ENCODE measurements at regions not wholly inside any gene's neighbourhood (a gene's known extent, or its start where the extent isn't known, plus 50 kb on each side); places are given as distances from the start of the nearest gene placed in this dataset.

DNA sequence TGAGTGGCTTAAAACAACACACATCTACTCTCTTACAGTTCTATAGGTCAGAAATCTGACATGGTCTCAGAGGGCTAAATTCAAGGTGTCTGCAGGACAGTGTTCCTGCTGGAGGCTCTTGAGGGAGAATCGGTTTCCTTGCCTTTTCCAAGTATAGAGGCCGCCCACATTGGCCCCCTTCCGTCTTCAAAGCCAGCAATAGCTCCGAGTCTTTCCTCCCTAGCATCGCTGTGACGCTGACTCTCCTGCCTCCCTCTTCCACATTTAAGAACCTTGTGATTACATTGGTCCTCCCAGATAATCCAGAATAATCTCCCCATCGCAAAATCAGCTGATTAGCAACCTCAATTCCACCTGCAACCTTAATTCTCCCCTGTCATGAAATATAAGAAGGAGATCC is 81.3 kb upstream of the IER5L start:
- Histone ChIP-seq H3K36me3 (ENCODE audit: control insufficient read depth, insufficient read depth, low read length) (no peaks in the 10 kb centered on the region), H3K27me3 (ENCODE audit: control insufficient read depth, insufficient read depth, low read length) (no peaks in the 10 kb centered on the region), H3K9me3 (ENCODE audit: control insufficient read depth in 2 of 2, low read length in 2 of 2) (no peaks in the 10 kb centered on the region), H3K4me3 (ENCODE audit: low read depth, low read length) (peak overlapping the region; percentile 79), H3K27ac (ENCODE audit: insufficient read depth, low read length, poor library complexity, severe bottlenecking) (no peak overlapping the region), H3K4me1 (ENCODE audit: control insufficient read depth, insufficient read depth, low read length, poor library complexity, severe bottlenecking) (peaks cover 18% of the 10 kb centered on the region)
- Mint-ChIP-seq H3K36me3 (no peaks in the 10 kb centered on the region), H3K4me3 (peak overlapping the region; percentile 70 to 84 (median 78)), H3K4me1 (peaks cover 0 to 35% (median 21%) of the 10 kb centered on the region in 4 donors), H3K27ac (peak overlapping the region in 2 of 3 donors; percentile 82 to 94), H3K27me3 (peaks cover 64% of the 10 kb centered on the region), H3K9me3 (peaks cover 0 to 2% (median 0%) of the 10 kb centered on the region in 7 donors)
- ATAC-seq (ENCODE audit: low read depth in 2 of 2) (no peak), DNase-seq (no peak)

DNA sequence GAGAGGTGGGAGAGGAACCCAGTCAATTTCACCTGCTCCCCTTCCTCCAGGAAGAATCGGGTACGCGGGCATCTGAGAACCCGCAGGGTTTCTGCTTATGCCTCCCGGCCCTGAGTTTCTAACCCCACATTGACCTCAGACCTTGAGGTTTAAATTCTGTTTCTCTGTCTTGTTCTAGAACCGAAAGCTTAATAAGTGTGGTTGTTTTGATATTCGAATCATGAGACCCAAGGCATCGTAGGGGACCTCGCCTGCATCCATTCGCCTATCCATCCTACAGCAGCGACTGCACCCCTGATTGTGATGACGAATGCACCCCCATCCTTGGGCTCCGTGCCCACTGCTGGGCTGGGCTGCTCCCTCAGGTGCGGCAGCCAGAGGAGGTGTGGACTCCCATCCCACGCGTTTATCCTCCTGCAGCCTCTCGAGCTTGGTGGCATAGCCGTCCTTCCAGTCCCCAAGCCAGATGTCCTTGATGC is 80.8 kb upstream of the IER5L start:
- Histone ChIP-seq H3K9me3 (ENCODE audit: control insufficient read depth in 2 of 2, low read length in 2 of 2) (no peaks in the 10 kb centered on the region), H3K36me3 (ENCODE audit: control insufficient read depth, insufficient read depth, low read length) (no peaks in the 10 kb centered on the region), H3K27me3 (ENCODE audit: control insufficient read depth, insufficient read depth, low read length) (no peaks in the 10 kb centered on the region), H3K4me3 (ENCODE audit: low read depth, low read length) (peak overlapping the region; percentile 79), H3K4me1 (ENCODE audit: control insufficient read depth, insufficient read depth, low read length, poor library complexity, severe bottlenecking) (peaks cover 18% of the 10 kb centered on the region), H3K27ac (ENCODE audit: insufficient read depth, low read length, poor library complexity, severe bottlenecking) (no peak overlapping the region)
- ATAC-seq (ENCODE audit: low read depth in 2 of 2) = peak in 1 of 2 donors; percentile 32
- H3K4me1 Mint-ChIP-seq = peaks cover 0 to 35% (median 21%) of the 10 kb centered on the region in 4 donors
- H3K36me3 Mint-ChIP-seq = no peaks in the 10 kb centered on the region
- H3K27me3 Mint-ChIP-seq = peaks cover 68% of the 10 kb centered on the region
- H3K4me3 Mint-ChIP-seq = peak overlapping the region; percentile 68 to 84 (median 75)
- peak overlapping the region; percentile 62 to 94 (median 82) for H3K27ac Mint-ChIP-seq
- peaks cover 0 to 2% (median 0%) of the 10 kb centered on the region in 7 donors for H3K9me3 Mint-ChIP-seq
- peak in 2 of 3 donors; percentile 40 to 43 for DNase-seq

DNA sequence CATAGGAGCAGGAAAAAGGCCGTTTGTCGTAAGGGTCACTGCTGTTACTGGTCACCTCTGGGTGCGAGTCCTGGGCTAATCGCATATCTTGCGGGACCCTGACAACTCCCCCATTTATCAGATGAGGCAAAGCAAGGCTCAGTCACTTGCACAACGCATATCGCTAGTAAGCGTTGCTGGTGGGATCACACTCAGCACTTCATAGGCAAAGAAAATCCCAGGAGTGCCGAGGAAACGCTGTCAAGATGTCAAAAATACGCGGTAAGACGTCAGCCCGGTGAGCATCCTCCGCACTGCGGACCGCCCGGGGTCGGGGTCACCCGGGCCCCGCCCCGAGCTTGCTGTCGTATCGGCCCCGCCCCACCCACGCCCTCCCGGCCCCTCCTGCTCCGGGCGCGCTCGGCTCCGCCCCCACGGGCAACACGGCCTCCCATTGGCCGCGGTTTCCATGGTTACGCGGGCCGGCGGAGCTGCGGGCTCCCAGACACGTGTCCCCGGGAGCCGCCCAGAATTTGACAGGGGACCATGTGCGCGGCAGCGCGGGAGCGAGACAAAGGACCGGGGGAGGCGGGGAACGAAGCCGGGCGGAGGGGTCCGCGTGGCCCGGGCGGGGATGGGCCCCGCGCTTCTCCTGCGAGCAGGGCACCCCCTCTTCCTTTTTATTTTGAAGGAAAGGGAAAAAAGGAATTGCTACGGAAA is 80.2 kb upstream of the IER5L start:
- Mint-ChIP-seq H3K9me3 (peaks cover 0 to 2% (median 0%) of the 10 kb centered on the region in 7 donors), H3K4me1 (peaks cover 0 to 35% (median 21%) of the 10 kb centered on the region in 4 donors), H3K27ac (peak overlapping the region in 1 of 3 donors; percentile 62), H3K27me3 (peaks cover 68% of the 10 kb centered on the region), H3K4me3 (peak overlapping the region; percentile 63 to 84 (median 75)), H3K36me3 (no peaks in the 10 kb centered on the region)
- Histone ChIP-seq H3K27me3 (ENCODE audit: control insufficient read depth, insufficient read depth, low read length) (no peaks in the 10 kb centered on the region), H3K27ac (ENCODE audit: insufficient read depth, low read length, poor library complexity, severe bottlenecking) (no peak overlapping the region), H3K4me1 (ENCODE audit: control insufficient read depth, insufficient read depth, low read length, poor library complexity, severe bottlenecking) (peaks cover 18% of the 10 kb centered on the region), H3K36me3 (ENCODE audit: control insufficient read depth, insufficient read depth, low read length) (no peaks in the 10 kb centered on the region), H3K4me3 (ENCODE audit: low read depth, low read length) (peak overlapping the region; percentile 79), H3K9me3 (ENCODE audit: control insufficient read depth in 2 of 2, low read length in 2 of 2) (no peaks in the 10 kb centered on the region)
- DNase-seq (peak; percentile 84 to 88 (median 84)), ATAC-seq (ENCODE audit: low read depth in 2 of 2) (peak; percentile 87 to 93)

DNA sequence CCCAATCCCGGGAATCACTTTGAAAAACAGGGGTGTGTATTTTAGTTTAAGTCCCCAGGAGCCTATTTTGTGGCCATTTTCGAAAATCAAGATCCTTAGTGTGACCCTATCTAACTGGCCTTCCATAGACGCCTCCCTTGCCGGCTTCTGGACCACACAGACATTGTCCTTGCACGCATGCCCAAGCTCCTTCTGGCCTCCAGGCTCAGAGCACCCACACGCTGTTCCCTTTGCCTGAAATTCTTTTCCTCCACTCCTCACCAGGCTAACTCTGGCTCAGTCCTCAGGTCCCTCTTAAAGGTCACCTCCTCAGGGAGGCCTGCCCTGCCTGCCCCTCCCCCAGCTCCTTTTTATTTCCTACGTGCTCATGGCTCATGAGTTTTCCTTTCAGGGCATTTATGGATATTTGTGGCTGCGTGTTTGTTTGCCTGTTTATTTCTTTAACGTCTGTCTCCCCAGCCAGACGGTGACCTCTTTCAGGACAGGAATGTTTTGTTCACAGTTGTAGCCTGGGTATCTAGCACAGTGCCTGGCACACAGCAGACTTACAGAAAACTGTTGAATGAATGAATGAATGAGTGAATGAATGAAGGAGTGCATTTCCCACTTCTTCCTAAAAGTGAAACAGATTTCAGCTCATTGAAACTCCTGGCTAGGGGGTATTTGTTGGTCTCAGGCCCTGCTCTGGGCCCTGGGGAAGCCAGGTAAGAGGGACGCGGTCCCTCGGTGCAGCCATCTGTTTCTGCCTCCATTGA is 79.1 kb upstream of the IER5L start:
- Mint-ChIP-seq H3K27me3 (peaks cover 62% of the 10 kb centered on the region), H3K9me3 (peaks cover 0 to 2% (median 0%) of the 10 kb centered on the region in 7 donors), H3K27ac (no peak overlapping the region), H3K4me1 (peaks cover 0 to 35% (median 22%) of the 10 kb centered on the region in 4 donors), H3K4me3 (no peak overlapping the region), H3K36me3 (no peaks in the 10 kb centered on the region)
- Histone ChIP-seq H3K27ac (ENCODE audit: insufficient read depth, low read length, poor library complexity, severe bottlenecking) (no peak overlapping the region), H3K9me3 (ENCODE audit: control insufficient read depth in 2 of 2, low read length in 2 of 2) (no peaks in the 10 kb centered on the region), H3K27me3 (ENCODE audit: control insufficient read depth, insufficient read depth, low read length) (no peaks in the 10 kb centered on the region), H3K36me3 (ENCODE audit: control insufficient read depth, insufficient read depth, low read length) (no peaks in the 10 kb centered on the region), H3K4me3 (ENCODE audit: low read depth, low read length) (no peak overlapping the region), H3K4me1 (ENCODE audit: control insufficient read depth, insufficient read depth, low read length, poor library complexity, severe bottlenecking) (peaks cover 18% of the 10 kb centered on the region)
- DNase-seq = no peak
- no peak for ATAC-seq (ENCODE audit: low read depth in 2 of 2)

DNA sequence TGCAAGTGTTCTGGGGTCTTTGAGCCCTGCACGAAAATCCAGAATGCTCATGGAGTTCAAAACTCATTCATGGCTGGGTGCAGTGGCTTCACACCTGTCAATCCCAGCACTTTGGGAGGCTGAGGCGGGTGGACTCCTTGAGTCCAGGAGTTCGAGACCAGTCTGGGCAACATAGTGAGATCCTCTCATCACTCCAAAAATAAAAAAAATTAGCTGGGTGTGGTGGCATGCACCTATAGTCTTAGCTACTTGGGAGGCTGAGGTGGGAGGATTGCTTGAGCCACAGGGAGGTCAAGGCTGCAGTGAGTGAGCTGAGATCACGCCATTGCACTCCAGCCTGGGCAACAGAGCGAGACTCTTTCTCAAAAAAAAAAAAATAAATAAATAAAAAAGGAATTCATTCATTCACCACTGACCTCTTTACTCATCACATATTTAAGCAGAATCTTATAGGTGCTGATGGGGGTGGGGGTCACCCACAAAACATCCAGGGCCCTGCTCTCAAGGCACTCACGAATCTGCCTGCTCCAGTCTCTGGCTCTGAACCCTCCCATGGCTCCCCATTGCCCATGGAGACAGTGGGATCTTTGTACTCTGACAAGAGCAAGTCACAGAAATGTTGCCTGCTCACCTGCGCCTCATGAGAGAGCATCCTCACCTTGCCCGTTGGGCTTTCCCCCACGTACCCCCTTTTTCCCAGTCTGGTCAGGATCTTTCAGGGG is 76.7 kb upstream of the IER5L start:
- peaks cover 50% of the 10 kb centered on the region for H3K27me3 Mint-ChIP-seq
- ATAC-seq (ENCODE audit: low read depth in 2 of 2) = no peak
- H3K27ac Mint-ChIP-seq = peak overlapping the region in 1 of 3 donors; percentile 34
- DNase-seq = no peak
- peaks cover 18% of the 10 kb centered on the region for H3K4me1 ChIP-seq (ENCODE audit: control insufficient read depth, insufficient read depth, low read length, poor library complexity, severe bottlenecking)
- H3K36me3 Mint-ChIP-seq = peaks cover 4% of the 10 kb centered on the region
- no peak overlapping the region for H3K4me3 Mint-ChIP-seq
- H3K4me3 ChIP-seq (ENCODE audit: low read depth, low read length) = no peak overlapping the region
- H3K9me3 ChIP-seq (ENCODE audit: control insufficient read depth in 2 of 2, low read length in 2 of 2) = no peaks in the 10 kb centered on the region
- H3K9me3 Mint-ChIP-seq = peaks cover 0 to 2% (median 0%) of the 10 kb centered on the region in 7 donors
- peaks cover 2% of the 10 kb centered on the region for H3K27me3 ChIP-seq (ENCODE audit: control insufficient read depth, insufficient read depth, low read length)
- no peaks in the 10 kb centered on the region for H3K36me3 ChIP-seq (ENCODE audit: control insufficient read depth, insufficient read depth, low read length)
- H3K4me1 Mint-ChIP-seq = peaks cover 0 to 23% (median 15%) of the 10 kb centered on the region in 4 donors
- H3K27ac ChIP-seq (ENCODE audit: insufficient read depth, low read length, poor library complexity, severe bottlenecking) = no peak overlapping the region

DNA sequence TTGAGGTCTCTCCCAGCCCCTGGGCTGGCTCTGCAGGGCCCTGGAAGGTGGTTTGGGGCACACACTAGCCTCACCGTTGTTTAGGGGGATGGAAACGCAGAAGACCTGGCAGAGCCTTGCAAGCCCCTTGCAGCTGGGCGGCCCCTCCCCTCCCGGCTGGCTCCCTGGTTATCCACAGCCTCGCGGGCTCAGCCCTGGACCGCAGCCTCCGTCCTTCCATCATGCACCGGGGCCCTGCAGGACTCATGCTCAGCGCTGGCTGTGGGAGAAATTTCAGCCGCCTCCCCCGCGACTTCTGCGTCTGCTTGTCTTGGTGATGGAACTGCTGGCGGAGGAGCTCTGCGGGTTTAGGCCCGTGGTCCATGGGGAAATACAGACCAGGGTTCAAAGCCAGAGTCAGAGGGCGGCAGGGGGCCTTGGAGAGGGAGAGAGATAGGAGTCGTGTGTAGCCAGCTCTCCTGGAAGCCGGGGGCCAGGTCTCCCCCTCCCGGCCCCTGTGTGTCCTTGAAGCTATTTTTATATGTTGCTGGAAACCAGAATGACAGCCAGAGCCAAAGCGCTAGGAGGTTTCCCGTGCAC is 75.8 kb upstream of the IER5L start:
- no peak overlapping the region for H3K27ac Mint-ChIP-seq
- no peak overlapping the region for H3K4me3 ChIP-seq (ENCODE audit: low read depth, low read length)
- H3K27me3 Mint-ChIP-seq = peaks cover 52% of the 10 kb centered on the region
- peaks cover 0 to 14% (median 7%) of the 10 kb centered on the region in 4 donors for H3K4me1 Mint-ChIP-seq
- ATAC-seq (ENCODE audit: low read depth in 2 of 2) (no peak), DNase-seq (no peak)
- no peaks in the 10 kb centered on the region for H3K9me3 ChIP-seq (ENCODE audit: control insufficient read depth in 2 of 2, low read length in 2 of 2)
- H3K9me3 Mint-ChIP-seq = peaks cover 0 to 2% (median 0%) of the 10 kb centered on the region in 7 donors
- peaks cover 2% of the 10 kb centered on the region for H3K27me3 ChIP-seq (ENCODE audit: control insufficient read depth, insufficient read depth, low read length)
- no peaks in the 10 kb centered on the region for H3K36me3 ChIP-seq (ENCODE audit: control insufficient read depth, insufficient read depth, low read length)
- H3K36me3 Mint-ChIP-seq = peaks cover 4% of the 10 kb centered on the region
- peaks cover 11% of the 10 kb centered on the region for H3K4me1 ChIP-seq (ENCODE audit: control insufficient read depth, insufficient read depth, low read length, poor library complexity, severe bottlenecking)
- H3K4me3 Mint-ChIP-seq = no peak overlapping the region
- no peak overlapping the region for H3K27ac ChIP-seq (ENCODE audit: insufficient read depth, low read length, poor library complexity, severe bottlenecking)
